OCI-M1 (cell line): ENCODE measurements at regions not wholly inside any gene's neighbourhood (a gene's known extent, or its start where the extent isn't known, plus 50 kb on each side); places are given as distances from the start of the nearest gene placed in this dataset.

Source experiments
- DNase-seq: peaks from one replicate; lab custom pipeline; 2025; lab: John Stamatoyannopoulos, UW

DNA sequence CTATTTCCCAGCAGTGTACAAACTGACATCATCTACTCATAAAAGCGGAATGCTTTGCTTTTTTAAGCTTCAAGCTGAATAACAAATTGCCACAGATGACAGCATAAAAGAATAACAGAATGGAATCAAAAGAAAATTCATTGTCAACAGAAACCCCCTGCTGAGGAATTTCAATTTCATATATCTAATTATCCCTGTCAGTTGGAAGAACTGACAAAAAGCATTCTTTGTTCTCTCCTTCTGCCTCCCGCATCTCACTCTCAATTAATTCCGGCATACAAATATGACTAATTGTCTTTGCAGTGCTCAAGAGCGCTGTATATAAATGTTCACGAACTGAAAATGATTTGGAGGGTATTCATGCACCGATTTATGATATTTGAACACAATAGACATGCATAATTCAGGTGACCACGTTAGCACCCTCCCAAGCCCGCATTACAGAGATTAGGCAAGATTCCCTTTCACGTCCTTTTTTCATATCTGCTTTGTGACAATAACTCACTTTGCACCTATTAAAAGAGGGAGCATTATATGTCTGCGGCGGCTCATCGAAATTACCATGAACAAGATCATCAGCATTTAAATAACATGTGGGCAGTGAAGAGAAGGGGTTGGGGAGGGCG is 277.7 kb upstream of the SALL3 start:
- no peak for DNase-seq

DNA sequence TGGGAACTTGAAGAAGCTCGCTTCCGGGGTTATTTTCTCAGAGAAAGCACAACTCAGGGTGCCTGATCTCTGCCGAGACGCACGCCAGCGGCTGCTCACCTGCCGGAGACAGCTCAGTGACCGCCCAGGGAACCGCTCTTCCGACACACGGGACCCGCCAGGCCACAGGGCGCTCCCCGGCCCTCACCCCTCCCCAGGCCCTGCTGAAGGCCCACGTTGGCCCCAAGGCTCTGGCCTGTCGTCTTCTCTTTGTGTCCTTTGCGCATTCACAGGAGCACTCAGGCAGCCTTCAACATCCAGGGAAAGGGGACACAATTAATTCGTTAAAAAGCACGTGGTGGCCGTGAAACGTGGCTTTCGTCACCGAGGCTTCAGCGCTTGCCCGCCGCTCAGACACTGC is 276.3 kb upstream of the SALL3 start:
- no peak for DNase-seq

DNA sequence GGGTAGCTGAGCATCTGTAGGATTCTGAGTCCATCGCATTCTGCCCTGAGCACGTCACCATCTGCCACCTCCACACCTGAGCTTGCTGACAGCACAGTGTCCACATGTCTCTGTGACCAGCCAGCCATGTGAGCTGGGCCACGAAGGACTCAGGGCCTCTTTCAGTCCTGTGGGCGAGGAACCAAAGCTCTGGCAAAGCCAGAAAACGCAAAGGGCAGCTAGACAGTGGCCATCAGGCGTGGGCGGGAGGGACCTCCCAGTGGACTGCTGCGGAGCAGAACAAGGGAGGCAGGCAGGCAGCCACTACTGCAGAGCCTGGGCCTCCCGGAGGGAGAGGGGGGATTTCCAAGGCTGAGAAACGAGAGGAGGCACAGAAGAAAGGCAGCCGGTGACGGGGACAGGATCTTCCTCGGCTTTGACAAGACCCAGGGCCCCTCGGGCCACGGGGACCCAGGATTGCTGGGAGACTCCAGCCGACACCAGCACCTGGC is 274.6 kb upstream of the SALL3 start:
- DNase-seq = no peak

DNA sequence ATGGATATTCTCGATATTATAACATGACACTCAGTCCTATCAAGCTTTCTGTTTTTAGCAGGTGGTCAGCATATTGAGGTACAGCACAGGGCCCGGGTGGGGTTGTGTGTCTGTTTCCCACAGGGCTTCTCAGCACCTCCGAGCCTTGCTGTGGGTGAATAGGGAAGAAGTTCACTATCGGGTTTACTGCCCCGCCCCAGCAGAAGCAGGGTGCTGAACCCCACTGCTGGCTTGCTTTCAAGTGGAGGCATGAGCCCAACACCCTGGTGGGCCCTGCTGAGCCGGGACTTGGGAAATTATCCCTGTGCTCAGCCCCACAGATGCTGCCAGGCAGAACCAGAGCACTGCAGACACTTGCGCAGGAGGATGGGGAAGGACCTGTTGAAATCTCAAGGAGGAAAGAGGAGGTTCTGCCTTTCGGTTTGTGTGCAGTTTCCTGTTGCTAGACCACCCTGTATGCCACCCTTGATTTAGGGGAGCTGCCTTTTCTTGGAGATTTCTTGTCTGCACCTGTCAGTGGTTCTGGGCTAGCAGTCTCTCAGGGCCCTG is 270.3 kb upstream of the SALL3 start:
- no peak for DNase-seq

DNA sequence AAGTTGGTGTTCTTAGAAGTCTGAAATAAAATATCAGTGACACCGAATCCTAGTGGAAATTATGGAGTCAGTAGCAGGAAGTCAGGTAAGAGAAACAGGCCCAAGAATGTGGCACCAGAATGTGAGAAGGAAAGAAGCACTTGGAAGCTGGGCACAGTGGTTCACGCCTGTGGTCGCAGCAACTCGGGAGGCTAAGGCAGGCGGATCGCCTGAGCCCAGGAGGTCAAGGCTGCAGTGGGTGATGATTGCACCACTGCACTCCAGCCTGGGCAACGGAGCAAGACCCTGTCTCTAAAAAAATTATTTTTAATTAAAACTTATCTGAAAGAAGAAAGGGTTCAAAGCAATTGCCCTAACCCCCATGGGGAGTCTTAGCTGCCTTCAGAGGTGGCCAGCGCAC is 268.3 kb upstream of the SALL3 start:
- DNase-seq = no peak

DNA sequence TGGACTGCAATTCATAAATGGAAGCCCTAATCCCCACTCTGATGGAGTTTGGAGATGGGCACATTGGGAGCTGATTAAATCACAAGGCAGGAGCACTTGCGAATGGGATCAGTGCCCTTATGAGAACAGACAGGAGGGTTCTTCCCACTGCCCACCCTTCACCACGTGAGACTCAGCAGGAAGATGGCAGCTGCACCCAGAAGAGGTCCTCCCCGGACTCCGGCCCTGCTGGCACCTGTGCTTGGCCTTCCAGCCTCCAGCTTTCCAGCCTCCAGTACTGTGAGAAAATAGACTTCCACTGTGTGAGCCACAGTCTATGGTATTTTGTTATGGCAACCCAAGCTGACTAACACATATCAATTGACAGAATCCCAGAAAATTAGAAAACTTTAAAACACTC is 267.6 kb upstream of the SALL3 start:
- no peak for DNase-seq

DNA sequence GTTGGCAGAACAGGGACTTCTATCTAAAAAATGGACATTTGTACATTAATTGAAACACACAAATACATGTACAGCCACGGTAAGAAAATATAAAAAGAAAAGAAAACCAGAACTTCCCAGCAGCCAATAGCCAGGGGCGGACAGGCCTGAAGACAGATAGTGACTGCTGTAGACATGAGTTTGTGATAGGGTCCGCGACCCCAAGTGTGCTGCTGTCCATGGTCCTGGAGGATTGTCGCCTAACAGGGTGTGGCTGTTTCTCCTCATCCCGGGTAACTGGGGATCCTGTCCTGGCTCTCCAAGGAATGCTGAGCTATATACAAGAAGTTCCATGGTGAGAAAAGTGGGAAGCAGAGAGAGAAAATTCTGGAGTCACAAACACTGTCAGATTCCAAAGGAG is 266.5 kb upstream of the SALL3 start:
- DNase-seq = peak; percentile 17

DNA sequence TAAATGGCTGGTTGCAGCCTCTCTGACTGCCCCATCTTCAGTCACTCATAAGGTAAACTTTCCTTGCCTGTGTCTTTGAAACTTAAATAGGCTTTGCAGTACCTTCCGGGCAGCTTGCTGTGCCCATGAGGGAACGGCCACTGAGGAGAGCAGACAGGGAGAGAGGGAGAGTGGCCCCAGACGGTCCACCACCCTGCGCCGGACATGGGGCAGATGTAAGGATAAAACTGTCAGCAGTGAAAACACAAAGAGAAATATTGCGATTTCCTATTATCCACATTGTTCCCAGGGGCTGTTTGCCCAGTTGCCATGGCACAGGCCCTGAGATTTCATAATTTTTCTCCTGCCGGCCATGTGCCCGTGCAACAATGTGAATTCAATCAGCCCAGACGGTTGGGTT is 265.9 kb upstream of the SALL3 start:
- no peak for DNase-seq

DNA sequence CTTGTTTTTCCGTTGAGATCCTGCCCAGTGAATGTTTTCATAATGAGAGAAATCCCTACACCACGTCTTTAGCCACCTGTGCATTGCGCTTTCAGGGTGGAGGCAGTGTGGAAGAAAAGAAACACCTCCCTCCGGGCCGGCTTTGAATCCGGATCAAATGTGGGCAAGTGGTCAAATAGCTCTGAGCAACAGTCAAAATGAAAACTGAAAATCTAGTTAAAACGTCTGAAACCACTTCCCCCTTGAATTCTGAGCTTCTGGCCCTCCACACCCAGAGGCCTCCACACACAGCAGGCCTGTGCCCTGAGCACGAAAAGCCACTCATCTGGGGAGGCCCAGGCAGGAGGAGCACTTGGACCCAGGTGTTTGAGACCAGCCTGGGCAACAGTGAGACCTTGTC is 263.6 kb upstream of the SALL3 start:
- DNase-seq = no peak

DNA sequence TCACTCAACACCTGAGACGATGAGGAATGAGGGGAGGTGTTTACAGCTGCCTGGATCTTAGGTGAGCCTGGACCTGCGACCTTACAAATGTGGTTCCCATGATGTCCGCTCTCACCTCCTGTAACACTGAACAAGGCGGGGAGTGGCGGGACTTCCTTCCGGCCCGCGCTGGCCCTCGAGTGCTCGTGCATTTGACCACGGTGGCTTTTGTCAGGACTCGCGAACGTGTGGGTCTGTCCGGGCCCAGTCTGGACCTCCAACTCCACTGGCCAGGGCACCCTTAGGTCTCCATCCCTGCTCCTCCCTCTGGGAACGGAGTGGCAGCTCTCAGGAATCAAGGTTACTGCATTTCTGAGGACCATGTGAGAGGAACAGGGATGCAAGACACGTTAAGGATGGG is 263.0 kb upstream of the SALL3 start:
- DNase-seq = no peak

DNA sequence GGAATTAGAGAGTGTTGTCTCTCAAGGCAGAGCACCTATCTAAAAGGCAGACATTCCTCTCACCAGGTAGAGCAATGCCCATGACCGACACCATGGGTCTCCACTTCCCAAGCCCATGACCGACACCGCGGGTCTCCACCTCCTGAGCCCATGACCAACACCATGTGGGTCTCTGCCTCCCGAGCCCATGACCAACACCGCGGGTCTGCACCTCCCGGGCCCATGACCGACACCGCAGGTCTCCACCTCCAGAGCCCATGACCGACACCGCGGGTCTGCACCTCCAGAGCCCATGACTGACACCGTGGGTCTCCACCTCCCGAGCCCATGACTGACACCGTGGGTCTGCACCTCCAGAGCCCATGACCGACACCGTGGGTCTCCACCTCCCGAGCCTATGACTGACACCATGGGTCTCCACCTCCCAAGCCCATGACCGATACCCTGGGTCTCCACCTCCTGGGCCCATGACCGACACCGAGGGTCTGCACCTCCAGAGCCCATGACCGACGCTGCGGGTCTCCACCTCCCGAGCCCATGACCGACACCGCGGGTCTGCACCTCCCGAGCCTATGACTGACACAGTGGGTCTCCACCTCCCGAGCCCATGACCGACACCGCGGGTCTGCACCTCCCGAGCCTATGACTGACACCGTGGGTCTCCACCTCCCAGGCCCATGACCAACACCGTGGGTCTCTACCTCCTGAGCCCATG is 262.4 kb upstream of the SALL3 start:
- DNase-seq = no peak

DNA sequence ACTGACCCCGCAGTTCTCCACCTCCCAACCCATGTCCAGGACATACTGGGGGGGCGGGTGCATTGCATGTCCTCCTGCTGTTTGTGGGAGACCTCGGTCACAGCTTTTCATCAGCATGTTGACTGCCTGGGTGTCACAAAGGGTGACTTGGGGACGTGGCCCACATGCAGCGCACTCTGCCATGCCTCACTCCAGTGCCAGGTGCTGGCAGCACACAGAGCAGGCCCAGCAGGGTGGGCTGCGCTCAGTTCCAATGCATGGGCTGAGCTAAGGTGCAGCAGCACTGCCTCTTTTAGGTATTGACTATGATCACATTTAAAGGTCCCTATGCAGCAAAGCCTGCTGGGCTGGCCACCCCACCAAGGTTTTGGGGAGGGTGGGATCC is 261.9 kb upstream of the SALL3 start:
- no peak for DNase-seq

DNA sequence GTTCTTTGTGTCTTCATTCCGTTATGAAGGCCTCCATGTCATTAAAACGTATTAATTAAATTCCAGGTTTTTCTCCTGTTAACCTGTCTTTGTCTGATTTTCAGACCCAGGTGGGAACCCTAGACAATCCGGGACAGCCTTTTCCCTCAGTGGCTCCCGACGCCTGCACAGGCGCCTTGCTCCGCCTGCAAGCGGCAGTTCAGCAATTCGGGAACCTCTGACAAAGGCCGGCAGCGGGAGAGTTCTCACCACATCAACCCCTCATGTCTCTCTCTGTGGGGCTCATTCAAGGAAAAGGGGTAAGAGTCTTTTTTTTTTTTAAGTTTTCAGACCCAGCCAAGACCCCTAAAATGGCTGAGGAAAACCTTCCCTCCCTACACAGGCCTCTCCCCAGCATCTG is 259.8 kb upstream of the SALL3 start:
- no peak for DNase-seq

DNA sequence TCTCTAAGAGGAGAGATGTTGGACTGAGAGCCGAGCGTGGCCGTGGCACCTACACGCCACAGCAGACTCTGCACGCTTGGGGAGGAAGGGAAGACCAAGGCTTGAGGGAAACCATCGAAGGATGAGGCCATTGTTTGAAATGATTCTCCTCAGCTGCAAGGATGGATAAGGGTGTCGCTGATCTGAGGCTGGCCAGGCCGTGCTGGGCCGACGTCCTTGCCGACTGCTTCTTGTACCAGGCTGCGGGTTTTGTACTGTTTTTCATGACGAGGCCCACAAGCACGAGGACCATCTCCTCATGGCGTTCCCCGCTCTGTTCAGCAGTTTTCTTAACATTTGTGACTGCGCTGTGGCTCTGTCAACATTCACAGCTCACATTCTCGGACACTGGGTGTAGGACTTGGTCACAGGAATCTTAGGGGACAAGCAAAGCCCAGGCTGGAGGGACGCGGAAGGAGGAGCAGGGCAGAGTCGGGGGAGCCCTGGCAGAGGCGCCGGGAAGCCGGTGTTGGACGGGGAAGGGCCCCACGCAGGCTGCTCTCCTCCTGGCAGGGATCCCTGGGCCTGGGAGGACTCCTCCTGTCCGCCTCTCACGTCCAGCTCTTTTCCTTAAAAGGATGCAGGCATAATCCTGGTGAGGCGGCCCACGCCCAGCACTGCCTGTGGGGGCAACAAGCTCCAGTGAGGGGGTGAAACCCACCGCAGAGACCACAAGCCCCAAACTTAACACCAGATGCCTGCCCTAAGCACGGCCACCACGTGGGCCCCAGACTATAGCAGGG is 259.0 kb upstream of the SALL3 start:
- DNase-seq = no peak

DNA sequence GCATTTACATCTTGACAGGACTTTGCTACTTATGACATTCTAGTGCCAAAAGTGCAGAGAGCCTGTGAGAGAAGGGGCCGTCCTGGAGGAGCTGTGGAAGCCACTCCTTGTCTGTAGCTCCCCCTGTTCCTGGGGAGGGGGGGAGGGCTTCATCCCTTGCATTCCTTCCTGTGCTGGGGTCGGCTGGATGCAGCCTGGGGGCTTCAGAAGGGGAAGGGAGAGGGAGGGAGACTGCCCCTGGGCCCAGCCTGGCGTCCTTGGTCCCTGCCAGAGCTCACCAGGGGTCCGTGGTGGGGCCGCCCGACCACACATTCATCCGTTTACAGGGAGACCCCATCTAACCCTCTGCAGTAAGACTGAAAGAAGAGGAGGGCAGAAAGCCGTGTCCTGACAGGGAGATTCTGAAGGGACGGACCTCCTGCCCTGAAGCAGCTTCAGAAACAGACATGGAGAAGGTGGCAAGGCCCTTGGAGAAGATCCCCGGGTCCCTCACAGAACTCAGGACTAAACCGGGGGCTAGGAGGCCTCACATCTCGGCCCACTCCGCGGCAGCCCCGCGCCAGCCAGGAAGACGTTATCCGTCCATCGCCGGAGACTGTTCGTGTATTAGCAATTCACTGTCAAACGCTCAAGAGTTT is 258.3 kb upstream of the SALL3 start:
- no peak for DNase-seq

DNA sequence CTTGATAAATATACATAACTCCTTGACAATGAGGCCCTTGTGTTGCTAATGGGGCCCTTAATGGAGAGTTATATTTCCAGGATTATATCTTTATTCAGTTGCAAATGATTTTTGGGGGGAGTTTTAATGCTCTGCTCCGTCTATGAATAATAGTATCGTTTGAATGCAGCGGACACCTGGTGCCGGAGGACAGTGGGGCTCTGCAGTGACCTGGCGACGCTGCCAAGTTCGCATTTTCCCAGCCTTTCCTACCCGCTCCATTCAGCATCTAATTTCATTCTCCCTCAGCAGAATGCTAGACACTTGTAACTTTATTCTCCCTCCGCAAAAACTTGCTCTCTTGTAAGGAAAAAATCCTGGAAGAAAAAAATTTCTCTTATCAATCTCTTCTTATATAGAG is 257.6 kb upstream of the SALL3 start:
- DNase-seq = no peak

DNA sequence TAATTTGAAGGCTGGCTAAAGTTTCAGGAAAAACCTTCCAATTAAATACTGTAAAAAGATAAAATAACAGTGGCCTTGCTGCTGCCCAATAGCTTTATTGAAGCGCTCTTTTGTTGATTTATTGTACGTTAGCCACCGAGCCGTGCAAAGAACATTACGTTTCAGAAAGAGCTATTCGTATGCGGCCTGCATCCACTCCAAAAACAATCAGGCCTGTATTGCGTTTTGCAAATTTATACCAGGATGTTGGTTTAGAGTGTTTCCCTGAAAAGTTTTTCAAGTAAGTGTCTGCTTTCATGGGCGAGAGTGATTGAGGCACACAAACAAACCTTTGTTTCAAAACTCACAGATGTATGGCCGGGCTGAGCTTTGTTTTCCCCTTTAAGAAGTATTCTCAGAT is 257.2 kb upstream of the SALL3 start:
- DNase-seq = no peak

DNA sequence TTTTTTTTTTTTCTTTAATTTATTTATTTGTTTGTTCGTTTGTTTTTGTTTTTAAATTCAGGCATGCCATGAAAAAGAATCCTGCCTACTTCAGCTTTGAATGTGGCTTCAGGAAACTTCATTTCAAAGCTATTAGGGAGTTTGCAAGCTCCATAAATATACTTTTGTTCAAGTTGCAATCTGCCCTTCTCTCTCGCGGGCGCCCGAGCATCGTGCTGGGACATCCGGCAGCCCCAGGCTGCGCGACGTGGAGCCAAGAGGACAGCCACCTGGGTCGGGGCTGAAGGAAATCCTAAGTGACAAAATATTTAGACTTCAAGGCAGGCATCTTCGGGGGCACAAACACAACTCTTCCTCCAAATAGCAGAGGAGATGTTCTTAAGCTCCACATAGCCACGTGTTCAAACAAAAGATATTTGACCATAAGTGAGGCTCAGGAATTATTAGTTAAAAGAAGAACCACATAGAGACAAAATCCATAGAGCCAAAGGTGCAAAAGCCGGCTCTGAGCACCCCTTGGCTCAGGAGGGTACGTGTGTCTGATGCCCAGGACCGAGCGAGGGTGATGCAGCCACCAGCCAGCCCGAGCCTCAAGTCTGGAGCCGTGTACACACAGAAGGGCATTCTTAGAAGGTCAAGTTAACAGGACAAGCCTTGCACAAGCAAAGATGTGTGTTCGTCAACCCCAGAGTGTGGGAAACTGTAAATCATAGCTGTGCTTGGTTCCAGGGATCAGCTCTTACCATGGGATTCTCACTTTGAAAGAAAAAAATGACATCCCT is 256.5 kb upstream of the SALL3 start:
- DNase-seq = no peak

DNA sequence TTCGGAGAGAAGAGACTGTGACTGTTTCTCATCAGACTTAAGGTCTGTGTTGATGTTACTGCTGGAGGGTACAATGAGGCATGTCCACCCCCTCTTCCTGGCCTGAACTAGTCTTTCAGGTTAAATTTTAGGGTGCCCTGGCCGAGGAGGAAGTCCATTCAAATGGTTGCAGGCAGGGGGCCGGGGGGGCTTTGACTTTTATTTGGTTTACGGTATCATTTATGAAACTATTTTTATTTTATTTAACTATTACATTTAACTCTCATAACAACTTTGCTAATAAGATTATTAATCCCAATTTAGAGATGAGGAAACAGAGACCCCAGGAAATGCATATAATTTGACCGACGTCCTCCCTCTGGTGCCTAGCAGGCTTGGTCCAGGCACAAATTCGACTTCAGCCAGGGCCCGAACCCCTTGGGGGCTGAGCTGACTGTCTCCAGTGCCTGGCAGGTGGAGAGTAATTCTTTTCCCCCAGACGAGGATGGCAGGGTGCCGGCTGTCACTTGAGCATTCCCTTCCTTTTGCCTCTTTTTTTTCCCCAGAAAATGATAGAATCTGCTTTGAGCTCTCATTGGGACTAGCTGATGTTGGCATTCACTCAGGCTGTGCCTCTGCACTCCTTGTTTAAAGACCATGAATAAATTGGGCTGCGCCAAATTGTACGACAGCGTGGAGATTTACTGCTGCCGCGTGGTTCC is 255.3 kb upstream of the SALL3 start:
- no peak for DNase-seq

DNA sequence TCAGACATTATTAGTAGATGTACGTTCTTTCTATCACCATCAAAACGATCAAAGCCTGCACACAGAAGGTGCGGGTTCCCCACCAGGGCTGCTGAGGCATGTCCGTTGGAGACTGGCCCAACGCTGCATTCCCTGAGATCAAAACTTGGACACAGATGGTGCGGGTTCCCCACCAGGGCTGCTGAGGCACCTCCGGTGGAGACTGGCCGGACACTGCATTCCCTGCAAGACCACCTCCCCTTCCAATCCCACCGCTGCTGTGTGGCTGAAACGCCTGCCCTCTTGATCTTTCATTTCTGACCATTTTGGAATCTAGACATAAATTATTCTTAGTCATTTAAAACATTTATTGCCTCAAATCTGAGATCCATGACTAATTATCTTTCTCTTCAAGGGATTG is 254.2 kb upstream of the SALL3 start:
- no peak for DNase-seq
